ENCODE measurements at regions not wholly inside any gene's neighbourhood (a gene's known extent, or its start where the extent isn't known, plus 50 kb on each side); places are given as distances from the start of the nearest gene placed in this dataset.
"Not testable (repeated sequence)": the region's sequence is repeated elsewhere in the genome, so short reads cannot be mapped to it uniquely, and the experiment has no call there.

- H3K4me3 ChIP-seq (ENCODE audit: low read depth, low read length): no peak overlapping the region
- no peak for TF ChIP-seq CTCF (IDR thresholded peaks at IDR 0.05; ENCODE audit: control insufficient read depth, extremely low read depth, insufficient read depth)
- no peak for DNase-seq (ENCODE audit: low read depth)
These were observed 108.6 kb upstream of the NDST4 start for GRCh38 chr4:115222061-115222460.

- DNase-seq (ENCODE audit: low read depth): no peak
- no peak overlapping the region for H3K4me3 ChIP-seq (ENCODE audit: low read depth, low read length)
- no peak for TF ChIP-seq CTCF (IDR thresholded peaks at IDR 0.05; ENCODE audit: control insufficient read depth, extremely low read depth, insufficient read depth)
These were observed 106.4 kb upstream of the NDST4 start for GRCh38 chr4:115219862-115220261.

- no peak for DNase-seq (ENCODE audit: low read depth)
- no peak overlapping the region for H3K4me3 ChIP-seq (ENCODE audit: low read depth, low read length)
- no peak for TF ChIP-seq CTCF (IDR thresholded peaks at IDR 0.05; ENCODE audit: control insufficient read depth, extremely low read depth, insufficient read depth)
These were observed 106.0 kb upstream of the NDST4 start for GRCh38 chr4:115219315-115219860.

- H3K4me3 ChIP-seq (ENCODE audit: low read depth, low read length): no peak overlapping the region
- DNase-seq (ENCODE audit: low read depth): no peak
- TF ChIP-seq CTCF (IDR thresholded peaks at IDR 0.05; ENCODE audit: control insufficient read depth, extremely low read depth, insufficient read depth): no peak
These were observed 102.5 kb upstream of the NDST4 start for GRCh38 chr4:115215935-115216334.

GRCh38 chr4:115213716-115214115, 100.3 kb upstream of the NDST4 start:
- TF ChIP-seq CTCF (IDR thresholded peaks at IDR 0.05; ENCODE audit: control insufficient read depth, extremely low read depth, insufficient read depth): no peak
- DNase-seq (ENCODE audit: low read depth): no peak
- no peak overlapping the region for H3K4me3 ChIP-seq (ENCODE audit: low read depth, low read length)

GRCh38 chr4:115201042-115201330, 87.6 kb upstream of the NDST4 start:
- DNase-seq (ENCODE audit: low read depth): no peak
- H3K4me3 ChIP-seq (ENCODE audit: low read depth, low read length): no peak overlapping the region
- no peak for TF ChIP-seq CTCF (IDR thresholded peaks at IDR 0.05; ENCODE audit: control insufficient read depth, extremely low read depth, insufficient read depth)

GRCh38 chr4:115200201-115201041, 87.0 kb upstream of the NDST4 start:
- H3K4me3 ChIP-seq (ENCODE audit: low read depth, low read length); DNase-seq (ENCODE audit: low read depth): not testable (repeated sequence)

- DNase-seq (ENCODE audit: low read depth); H3K4me3 ChIP-seq (ENCODE audit: low read depth, low read length): not testable (repeated sequence)
These were observed 81.2 kb upstream of the NDST4 start for GRCh38 chr4:115194612-115195011.

Measured in LNCaP clone FGC (cell line).